ENCODE measurements at regions not wholly inside any gene's neighbourhood (a gene's known extent, or its start where the extent isn't known, plus 50 kb on each side); places are given as distances from the start of the nearest gene placed in this dataset.

- DNase-seq, result no peak
These were observed 161.3 kb upstream of the IRX2 start for GRCh38 chr5:2912741-2913140.

- no peak for DNase-seq
These were observed 159.1 kb upstream of the IRX2 start for GRCh38 chr5:2910401-2911175.

GRCh38 chr5:2909035-2909434 is 157.6 kb upstream of the IRX2 start:
- DNase-seq, result no peak

DNA sequence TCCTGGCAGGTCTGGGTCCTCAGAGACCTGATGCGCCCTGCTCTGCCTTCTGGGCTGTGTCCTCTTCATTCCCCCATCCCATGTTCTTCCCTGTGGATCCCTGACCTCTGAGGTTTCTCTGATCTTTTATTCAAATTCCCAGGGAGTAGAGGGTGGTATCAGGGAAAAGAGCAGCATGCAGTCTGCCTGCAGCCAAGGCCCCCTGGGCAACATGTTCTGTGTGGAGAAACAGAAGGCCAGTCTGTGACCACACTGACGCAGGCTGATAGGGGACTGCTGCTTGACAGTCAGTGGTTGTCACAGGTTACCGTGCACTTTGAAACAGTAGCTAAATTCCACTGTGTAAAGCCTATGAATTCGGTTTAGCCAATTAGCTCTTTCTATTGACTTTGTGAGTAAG is 156.6 kb upstream of the IRX2 start:
- DNase-seq, result no peak

DNA sequence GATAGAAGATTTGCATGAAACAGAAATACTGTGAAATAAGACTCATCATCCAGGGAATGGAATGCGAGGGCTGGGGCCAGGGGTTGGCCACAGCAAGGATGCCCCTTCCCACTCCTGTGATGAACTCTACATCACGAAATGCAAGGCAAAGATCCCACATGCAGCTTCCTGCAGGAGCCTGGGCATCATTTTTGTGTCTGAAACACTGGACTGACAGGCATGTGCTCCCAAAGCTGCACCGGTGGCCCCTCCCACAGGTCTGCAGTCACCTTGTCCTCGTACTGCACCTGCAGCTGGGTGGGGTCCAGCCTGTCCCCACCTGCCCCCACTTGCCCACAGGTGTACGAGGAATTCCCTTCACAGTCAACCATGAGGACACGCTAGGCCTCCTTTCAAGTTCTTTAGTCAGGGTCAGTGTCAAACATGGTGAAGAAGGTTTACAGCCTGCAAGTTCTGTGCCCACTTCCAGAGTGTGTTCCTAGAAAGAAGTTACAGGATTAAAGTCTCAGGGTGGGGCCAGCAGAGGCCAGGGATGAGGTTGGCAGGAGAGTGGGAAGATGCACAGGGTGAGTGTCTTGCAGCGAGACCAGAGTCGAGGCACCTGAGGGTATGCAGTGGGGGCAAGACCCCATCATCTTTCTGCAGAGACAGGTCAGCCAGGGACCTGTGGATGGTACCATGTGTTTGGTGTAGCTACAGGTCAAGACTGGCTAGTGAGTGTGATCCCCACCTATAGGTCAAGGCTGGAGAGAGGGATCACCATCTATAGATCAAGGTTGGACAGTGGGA is 155.0 kb upstream of the IRX2 start:
- no peak for DNase-seq

DNA sequence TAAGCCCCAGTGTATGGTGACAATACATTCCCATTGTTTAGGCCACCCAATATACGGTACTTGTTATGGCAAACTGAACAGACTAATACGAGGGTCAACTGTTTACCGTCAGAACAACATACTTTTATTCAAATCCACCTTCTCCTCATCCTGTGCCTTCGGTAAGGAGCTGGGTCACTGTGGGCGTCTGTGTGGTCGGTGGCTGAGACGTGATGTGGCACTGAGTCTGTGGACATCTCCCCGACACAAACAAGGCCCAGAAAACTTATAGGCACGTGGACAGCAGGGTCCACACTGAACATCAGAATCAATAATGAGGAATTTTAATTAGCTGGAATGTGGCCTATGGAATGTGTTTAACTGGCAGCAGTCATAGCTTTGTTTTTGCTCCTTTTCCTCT is 154.3 kb upstream of the IRX2 start:
- DNase-seq, result no peak

- DNase-seq, result no peak
These were observed 153.5 kb upstream of the IRX2 start for GRCh38 chr5:2904956-2905355.

GRCh38 chr5:2904399-2904798 is 152.9 kb upstream of the IRX2 start:
- DNase-seq, result no peak

GRCh38 chr5:2903451-2904395 is 152.2 kb upstream of the IRX2 start:
- no peak for DNase-seq

DNA sequence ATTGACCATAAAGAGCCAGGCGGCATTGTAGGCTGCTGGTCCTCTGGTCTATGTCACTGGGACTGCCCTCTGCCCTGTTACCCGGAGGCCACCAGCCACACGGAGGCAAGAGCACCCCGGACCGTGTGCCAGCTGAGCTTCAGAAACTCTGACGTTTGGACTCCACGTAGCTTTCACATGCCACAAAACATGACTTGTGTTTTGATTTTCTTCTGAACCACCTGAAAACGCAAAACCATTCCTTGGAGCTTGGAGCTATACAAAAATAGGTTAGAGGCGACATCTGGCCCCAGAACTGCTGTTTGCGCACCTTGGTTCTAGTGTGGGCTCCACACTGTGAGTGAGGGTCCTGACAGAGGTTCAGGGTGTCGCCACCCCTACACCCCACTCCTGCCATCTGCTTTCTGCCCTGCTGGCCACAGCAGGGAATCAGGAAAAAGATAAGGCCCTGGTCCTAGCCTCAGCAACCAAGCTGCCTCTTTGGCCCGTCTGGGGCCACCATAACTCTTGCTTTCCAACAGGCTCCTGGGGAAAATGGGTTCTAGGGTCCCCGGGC is 151.3 kb upstream of the IRX2 start:
- no peak for DNase-seq

DNA sequence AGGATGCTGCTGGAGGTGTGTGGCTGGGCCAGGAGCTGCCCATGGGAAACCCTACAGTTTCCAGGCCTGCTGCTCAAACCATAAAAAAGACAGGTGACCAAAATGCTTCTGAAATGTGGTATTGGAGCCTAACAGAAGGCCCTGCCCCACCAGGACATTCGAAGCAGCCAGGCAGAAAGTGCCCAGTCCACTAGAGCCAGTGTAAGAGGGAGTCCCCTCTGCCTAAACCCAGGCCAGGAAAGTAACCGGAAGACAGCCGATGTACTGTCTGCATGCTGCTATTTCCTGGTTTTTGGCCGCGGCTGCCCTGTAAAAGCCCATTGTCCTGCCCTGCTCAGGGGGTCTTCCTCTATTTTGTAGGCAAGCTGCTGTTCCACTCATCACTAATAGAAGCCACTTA is 150.7 kb upstream of the IRX2 start:
- DNase-seq, result no peak

GRCh38 chr5:2901511-2901910 is 150.0 kb upstream of the IRX2 start:
- no peak for DNase-seq

DNA sequence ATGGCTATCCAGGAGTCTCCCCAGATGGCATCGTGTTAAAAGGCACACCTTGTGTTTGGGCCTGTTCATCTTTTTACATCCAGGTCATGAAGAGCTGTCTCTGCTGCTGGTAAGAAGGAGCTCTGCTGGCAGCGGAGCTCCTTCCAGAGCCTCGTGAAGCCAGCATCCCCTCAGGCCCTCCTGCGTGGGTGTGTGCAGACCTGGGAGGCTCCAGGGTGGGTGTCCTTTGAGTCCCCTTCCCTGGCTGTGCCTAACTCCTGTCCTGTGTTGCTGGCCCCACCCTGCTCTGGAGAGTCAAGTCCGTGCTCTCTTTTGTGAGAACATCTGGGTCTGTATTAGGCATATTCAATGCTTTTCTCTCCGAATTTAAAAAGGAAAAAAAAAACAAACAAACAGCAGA is 149.6 kb upstream of the IRX2 start:
- DNase-seq, result no peak

- no peak for DNase-seq
These were observed 148.9 kb upstream of the IRX2 start for GRCh38 chr5:2900360-2900759.

GRCh38 chr5:2899311-2899710 is 147.8 kb upstream of the IRX2 start:
- DNase-seq, result no peak

DNA sequence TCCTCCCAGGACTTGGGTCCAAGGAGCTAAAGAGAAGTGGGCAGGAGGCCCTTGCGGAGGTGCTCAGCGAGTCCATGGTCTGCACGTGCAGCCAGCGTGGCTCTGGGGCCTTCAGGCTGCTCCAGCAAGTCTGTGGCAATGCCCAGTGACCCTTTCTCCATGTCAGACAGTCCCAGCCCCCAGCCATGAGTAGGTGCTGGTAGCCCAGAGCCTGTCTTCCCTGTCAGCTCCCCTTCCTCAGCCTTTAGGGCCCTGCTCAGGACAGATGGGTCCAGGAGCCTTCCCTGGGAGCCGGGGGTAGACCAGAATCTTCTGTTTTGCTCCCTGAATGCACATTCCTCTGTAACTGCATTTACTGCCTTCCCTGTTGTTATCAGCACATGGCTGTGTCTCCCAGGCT is 147.2 kb upstream of the IRX2 start:
- DNase-seq, result no peak

- DNase-seq, result no peak
These were observed 145.9 kb upstream of the IRX2 start for GRCh38 chr5:2897276-2897961.

- no peak for DNase-seq
These were observed 145.1 kb upstream of the IRX2 start for GRCh38 chr5:2896371-2897275.

DNA sequence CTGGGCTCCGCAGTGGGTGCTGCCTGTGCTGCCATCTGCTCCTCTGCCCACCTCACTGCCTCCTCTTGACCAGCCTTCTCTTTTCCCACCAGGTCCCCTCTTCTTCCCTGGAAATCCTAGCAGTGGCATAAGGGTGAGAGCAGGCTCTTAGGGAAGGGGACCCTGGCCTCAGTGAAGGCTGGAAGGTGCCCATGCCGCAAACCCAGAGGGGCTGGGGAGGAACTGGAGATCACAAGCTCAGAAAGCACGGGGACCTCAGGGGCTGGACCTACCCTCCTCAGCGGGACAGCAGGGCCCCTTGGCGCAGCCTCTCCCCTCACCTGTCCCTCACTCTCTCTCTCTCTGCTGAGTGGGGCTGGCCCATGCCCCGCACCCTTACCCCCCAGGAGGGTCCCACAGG is 144.4 kb upstream of the IRX2 start:
- DNase-seq, result no peak

DNA sequence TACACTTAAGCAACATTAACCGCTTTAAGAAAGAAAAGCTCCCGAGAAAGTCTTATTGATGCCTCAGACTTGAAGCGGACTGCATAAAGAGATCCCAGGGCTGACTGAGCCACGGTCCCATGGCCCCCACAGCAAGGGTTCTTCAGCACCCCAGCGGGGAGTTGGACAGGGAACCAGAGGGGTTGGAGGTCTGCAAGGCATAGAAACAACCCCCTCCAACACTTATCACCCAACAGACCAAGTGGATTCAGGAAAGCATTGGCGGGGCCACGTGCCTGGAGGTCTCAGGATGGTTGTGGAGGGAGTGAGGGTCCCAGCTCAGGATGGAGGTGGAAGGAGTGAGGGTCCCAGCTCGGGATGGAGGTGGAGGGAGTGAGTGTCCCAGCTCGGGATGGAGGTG is 143.7 kb upstream of the IRX2 start:
- no peak for DNase-seq
